GM21447 (cell line): ENCODE measurements at regions not wholly inside any gene's neighbourhood (a gene's known extent, or its start where the extent isn't known, plus 50 kb on each side); places are given as distances from the start of the nearest gene placed in this dataset.

ENCODE experiments used
- ATAC-seq: cut with Tn5 transposase; IDR thresholded peaks from one replicate; pipeline ENCODE4 v1.9.1; 2021; ENCODE audit not compliant: unreplicated experiment

DNA sequence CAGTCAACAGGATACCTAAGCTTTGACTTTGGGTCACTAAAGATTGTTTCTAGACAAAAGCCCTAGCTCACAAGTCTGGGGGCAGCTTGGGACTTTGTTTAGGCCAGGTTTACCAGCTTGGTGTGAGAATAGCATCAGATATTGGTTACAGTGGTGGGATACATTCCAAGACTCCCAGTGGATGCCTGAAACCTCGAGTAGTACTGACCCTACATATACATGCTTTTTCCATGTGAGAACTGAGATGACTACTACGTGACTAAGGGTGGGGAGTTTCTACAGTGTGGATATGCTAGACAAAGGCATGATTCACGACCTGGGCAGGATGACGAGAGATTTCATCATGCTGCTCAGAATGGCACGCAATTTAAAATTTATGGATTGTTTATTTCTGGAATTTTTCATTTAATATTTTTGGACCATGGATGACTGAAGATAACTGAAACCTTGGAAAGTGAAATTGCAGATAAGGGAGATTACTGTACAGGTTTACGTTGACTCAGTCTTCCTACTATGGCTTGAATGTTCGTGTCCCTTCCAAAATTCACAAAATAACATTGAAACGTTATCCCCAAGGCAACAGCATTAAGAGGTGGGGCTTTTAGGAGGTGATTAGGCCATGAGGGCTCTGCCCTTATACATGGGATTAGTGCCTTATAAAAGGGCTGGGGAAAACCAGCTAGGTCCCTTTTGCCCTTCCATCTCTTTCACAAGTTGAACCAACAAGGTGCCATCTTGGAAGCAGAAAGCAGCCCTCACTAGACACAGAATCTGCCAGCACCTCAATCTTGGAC is 50.2 kb upstream of the CTAGE1 start:
- ATAC-seq = no peak

GRCh38 chr18:22468554-22468891 is 50.8 kb upstream of the CTAGE1 start:
- no peak for ATAC-seq

DNA sequence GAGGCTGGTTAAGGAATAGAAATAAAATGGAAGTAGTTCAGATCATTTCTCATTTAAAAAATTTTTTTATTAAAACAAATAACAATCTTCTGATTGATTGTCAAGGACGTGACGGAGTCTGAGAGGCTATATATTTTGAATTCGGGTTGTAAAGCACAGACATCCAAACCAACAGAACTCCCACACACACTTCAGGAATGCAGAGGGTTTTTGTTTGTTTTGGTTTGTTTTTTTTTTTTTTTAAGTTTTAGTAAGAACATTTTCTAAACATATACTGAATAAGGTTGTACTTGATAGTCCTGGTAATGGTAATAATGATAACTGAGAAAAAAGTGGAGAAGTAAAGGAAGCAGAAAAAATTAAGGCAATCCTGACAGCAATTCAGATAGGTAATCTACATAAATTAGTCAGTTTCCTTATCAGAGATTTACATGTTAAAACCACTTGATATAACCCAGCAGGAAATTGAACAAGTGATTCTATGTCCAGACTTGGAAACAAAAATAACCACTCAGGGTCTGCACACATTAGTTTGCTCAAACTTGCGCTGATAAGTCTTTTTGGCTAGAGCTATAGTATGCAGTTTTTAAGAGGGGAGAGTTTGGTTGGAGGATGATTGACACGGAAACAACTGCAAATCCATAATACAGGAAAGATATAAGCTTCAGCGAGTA is 51.5 kb upstream of the CTAGE1 start:
- ATAC-seq = no peak

DNA sequence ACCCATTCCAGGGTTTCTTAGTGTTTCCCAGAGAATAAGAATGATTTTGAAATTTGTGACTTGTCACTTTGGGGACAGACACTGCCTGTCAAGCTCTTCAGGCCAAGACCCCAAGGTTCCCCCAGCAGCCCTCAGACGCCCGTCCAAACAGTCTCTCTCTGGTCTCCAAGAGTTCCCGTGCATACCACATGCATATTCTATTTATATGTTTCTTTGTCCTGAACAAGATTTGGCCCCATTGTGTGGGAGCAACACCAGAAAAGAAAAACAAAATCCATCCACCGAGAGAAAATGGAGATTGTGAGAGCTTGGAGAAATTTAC is 52.2 kb upstream of the CTAGE1 start:
- ATAC-seq = no peak

GRCh38 chr18:22470248-22471235 is 52.8 kb upstream of the CTAGE1 start:
- no peak for ATAC-seq

- ATAC-seq = no peak
These were observed 53.9 kb upstream of the CTAGE1 start for GRCh38 chr18:22471546-22472131.

- ATAC-seq = no peak
These were observed 55.7 kb upstream of the CTAGE1 start for GRCh38 chr18:22473366-22473765.

GRCh38 chr18:22475426-22476100 is 57.8 kb upstream of the CTAGE1 start:
- ATAC-seq = no peak

DNA sequence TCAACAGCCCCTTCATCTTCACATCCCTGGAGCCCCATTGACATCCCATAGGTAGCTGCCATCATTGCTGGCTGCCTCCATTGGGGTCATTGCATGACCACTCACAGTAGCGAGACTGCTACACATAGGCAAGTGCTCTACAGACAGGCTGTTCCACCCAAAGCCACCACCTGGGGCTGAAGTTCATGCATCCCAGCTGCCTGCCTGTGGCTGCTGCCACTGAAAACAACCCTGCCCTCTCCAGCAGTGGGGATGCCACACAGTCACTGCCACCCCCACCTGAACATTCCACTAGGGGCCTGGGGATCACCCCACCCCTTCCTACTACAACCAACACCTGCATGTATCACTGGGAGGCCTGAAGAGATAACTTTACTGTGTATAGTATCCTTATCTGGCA is 59.5 kb upstream of the CTAGE1 start:
- ATAC-seq = no peak

- no peak for ATAC-seq
These were observed 65.2 kb upstream of the CTAGE1 start for GRCh38 chr18:22482948-22483347.

DNA sequence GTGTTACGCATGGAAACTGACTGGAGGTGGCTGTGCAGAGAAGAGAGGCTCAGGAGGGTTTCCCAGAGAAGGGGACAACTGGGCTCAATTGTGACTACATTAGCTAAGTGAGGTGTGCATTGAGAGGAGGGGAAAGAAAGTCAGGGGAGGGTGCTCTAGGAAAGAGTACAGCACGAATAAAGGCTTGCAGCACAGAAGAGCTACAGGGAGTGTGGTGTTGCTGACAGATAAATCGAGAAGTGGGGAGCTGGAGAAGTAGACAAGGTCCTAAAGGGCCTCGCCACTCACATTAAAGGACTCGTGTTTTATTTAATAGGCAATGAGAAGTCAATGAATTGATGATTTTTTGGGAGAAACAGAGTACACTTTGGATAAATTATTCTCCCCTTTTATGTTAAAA is 65.7 kb upstream of the CTAGE1 start:
- no peak for ATAC-seq

- no peak for ATAC-seq
These were observed 66.8 kb upstream of the CTAGE1 start for GRCh38 chr18:22484471-22484870.

- ATAC-seq = no peak
These were observed 68.1 kb upstream of the CTAGE1 start for GRCh38 chr18:22485808-22486244.

DNA sequence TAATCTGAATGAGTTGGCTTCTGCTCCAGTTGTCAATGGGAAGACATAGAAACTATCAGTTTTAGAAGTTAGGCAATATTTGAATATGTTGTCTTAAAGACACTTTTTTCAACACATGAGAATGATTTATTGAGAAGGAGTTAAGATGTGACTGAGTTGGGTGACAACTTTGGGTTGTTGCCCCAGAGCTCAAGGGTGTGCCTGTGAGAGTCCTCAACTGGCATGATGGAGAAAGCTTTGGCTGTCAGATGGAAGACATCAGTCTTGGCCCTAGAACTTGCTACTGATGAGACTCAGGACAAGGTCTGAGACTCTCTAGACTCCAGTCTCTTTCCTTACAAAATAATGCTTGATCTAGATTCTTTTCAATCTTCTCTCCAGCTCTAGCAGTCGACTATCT is 69.0 kb upstream of the CTAGE1 start:
- no peak for ATAC-seq

GRCh38 chr18:22488554-22488953 is 70.8 kb upstream of the CTAGE1 start:
- ATAC-seq = no peak

DNA sequence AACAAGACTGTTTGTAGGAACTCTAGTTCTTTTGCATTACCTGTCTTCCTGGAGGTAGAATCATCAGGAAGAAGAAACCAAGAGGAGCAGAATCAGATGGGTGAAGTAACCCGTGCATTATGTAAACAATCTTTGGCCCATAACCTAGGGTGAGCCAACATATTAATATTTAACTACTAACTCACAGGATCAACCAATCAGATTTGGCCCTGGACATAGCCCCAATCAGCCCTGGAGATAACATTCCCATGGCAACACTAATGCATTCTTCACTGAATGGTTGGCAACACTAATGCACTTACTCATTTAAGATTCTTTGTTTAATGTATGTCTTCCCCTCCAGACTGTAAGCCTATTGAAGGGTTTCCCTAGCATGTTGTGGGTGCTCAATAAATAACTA is 72.0 kb upstream of the CTAGE1 start:
- no peak for ATAC-seq

- ATAC-seq = no peak
These were observed 72.7 kb upstream of the CTAGE1 start for GRCh38 chr18:22490429-22490846.

DNA sequence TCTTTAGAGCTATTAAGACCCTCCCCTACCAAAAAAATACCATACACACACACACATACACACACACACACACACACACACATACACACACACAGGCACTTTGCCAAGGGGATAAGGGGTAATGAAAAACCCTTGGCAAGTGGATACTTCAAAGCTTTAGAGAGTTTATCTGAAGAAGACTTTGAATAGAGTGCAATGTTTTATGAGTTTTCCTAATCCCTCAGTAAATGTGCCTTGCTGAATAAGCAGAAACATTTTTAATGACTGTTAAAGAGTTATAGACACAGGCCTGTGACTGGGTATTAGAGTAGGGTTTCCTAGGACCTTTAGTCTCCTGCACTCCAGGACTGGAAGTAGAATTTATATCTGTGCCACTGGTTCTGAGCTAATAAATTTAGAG is 75.5 kb upstream of the CTAGE1 start:
- ATAC-seq = no peak

DNA sequence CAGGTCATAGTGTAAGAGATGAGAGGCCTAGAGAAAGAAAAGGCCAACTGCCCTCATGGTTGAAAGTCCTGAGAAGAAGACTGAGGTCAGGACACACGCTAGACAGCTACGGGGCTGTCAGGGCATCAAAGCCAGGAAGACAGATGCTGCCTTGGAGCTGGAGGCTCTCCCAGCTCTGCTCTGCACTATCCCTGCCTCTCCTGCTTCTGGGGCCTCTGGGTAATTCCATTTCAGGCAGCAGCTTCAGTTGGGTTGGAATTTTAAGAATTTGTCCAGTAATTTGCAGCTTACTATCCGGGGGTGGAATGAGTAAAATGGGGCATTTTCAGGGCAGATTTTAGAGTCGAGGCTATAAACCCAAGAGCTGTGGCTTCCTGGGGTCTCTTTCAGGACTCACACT is 76.2 kb upstream of the CTAGE1 start:
- no peak for ATAC-seq

DNA sequence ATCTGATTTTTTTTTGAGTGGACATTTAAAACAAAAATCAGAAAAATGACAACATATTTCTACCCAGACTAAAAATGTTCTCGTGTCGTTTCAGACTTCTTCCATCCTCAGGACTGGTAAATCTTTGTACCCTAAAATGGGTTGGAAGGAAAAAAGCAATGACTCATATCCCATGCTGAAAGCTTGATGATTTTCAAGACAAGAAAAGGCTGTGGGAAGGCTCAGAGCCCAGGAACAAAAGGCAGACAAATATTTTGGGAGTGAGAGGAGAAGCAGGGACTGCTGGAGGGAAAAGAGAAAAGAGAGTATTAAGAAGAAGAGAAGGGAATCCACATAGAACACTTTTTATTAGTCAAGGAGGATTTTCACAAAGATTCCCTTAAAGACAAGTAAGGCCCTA is 77.1 kb upstream of the CTAGE1 start:
- no peak for ATAC-seq

DNA sequence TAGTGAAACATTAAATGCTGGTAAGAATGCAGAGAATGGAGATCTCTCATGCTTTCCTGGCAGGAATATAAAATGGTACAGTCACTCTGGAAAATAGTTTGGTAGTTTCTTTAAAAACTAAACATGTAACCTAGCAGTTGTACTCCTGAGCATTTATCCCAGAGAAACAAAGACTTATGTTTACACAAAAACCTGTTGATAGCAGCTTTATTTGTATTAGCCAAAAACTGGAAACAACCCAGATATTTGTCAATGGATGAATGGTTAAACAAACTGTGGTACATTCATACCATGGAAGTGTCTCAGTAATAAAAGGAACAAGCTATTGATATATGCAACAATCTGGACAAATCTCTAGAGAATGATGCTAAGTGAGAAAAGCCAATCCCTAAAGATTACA is 81.7 kb upstream of the CTAGE1 start:
- ATAC-seq = no peak
